ENCODE measurements at regions not wholly inside any gene's neighbourhood (a gene's known extent, or its start where the extent isn't known, plus 50 kb on each side); places are given as distances from the start of the nearest gene placed in this dataset.
A peak's percentile ranks its signal among the peaks of the same experiment; 100 is the strongest.

DNA sequence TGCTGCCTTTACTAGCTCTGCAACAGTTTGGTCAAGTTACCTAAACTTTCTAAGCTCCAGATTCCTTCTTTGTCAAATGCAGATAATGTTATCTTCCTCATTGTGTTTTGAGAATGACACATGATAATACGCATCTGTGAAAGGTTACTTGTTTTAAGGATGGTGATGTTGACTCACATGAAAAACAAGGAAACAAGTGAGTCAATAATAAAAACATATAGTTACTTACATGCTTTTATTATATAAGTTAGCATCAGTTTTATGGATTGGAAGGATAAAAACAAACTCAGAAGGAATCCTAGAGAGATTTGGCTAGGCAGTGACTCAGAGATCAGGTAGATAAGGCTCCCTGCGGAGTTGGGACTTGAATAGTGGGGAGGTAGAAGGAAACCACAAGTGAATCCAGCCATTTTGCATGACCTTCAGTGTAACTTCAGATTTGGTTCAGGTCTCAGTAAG lies 144.6 kb downstream of the LMO4 start:
- no peaks in the 10 kb centered on the region for H3K36me3 ChIP-seq (ENCODE audit: control insufficient read depth in 3 of 3, insufficient read depth in 2 of 3, low read depth in 1 of 3, low read length in 3 of 3)
- FAIRE-seq = no peak

DNA sequence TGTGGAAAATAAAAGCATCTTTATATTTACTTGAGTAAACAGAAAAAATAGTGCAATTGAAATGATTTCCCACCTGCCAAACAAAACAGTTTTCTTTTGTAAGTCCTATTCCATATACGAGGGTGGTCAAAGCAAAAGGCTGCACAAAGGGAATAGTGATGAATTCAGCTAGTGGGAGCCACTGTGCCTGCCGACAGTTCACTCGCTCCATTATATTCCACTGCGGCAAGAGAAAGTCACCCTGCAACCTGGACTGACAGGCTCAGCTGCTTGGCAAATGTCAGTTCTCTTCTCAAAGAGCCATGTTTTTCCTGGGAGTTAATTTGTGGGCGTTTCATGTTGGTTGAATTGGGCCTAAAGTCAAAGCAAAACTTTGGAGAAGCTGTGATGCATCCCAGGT lies 145.4 kb downstream of the LMO4 start:
- Histone ChIP-seq H3K36me3 (ENCODE audit: control insufficient read depth in 3 of 3, insufficient read depth in 2 of 3, low read depth in 1 of 3, low read length in 3 of 3) (no peaks in the 10 kb centered on the region), H3K9me3 (ENCODE audit: control insufficient read depth in 2 of 2, insufficient read depth in 1 of 2, low read depth in 1 of 2, low read length in 1 of 2) (no peaks in the 10 kb centered on the region), H3K27me3 (ENCODE audit: control insufficient read depth in 3 of 3, insufficient read depth in 3 of 3, low read length in 3 of 3) (no peaks in the 10 kb centered on the region), H3K4me1 (ENCODE audit: control insufficient read depth in 3 of 3, insufficient read depth in 2 of 3, low read depth in 1 of 3, low read length in 2 of 3) (no peaks in the 10 kb centered on the region), H3K27ac (ENCODE audit: low read depth in 1 of 3, low read length in 2 of 3) (no peak overlapping the region), H3K4me3 (ENCODE audit: low read depth in 1 of 3, low read length in 3 of 3) (no peak overlapping the region)
- DNase-seq (no peak), FAIRE-seq (no peak)
- 70 to 84% (median 81%) methylated on average over 5 of the region's 5 CpGs for WGBS, 3 donors

More for the DNA sequence above, 144.6 kb downstream of the LMO4 start:
- H3K27ac ChIP-seq (ENCODE audit: low read depth in 1 of 3, low read length in 2 of 3) = no peak overlapping the region
- no peaks in the 10 kb centered on the region for H3K9me3 ChIP-seq (ENCODE audit: control insufficient read depth in 2 of 2, insufficient read depth in 1 of 2, low read depth in 1 of 2, low read length in 1 of 2)
- DNase-seq = no peak
- no peaks in the 10 kb centered on the region for H3K4me1 ChIP-seq (ENCODE audit: control insufficient read depth in 3 of 3, insufficient read depth in 2 of 3, low read depth in 1 of 3, low read length in 2 of 3)
- H3K4me3 ChIP-seq (ENCODE audit: low read depth in 1 of 3, low read length in 3 of 3) = no peak overlapping the region
- 62 to 76% (median 76%) methylated on average over 2 of the region's 2 CpGs for WGBS, 3 donors
- no peaks in the 10 kb centered on the region for H3K27me3 ChIP-seq (ENCODE audit: control insufficient read depth in 3 of 3, insufficient read depth in 3 of 3, low read length in 3 of 3)

DNA sequence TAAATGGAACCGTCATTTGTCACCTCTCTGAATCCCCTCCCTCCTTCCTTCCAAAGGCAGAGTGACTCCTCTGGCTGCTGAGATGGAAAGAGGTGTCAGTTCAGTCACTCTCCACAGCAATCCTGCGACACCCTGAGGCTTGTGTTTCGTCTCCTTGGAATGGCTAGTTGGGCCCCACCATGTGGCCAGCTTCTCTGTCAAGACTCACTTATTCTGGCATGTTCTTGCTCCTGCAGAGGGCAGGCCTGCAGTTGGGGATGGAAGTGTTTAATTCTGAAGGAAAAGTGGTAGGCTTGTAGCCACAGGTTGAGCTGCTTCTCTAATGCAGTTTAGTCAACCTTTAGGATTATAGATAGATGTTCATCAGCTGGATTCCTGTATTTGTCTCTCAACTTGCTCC lies 149.6 kb downstream of the LMO4 start:
- no peak overlapping the region for H3K4me3 ChIP-seq (ENCODE audit: low read depth in 1 of 3, low read length in 3 of 3)
- peaks cover 0 to 5% of the 10 kb centered on the region in 2 donors for H3K9me3 ChIP-seq (ENCODE audit: control insufficient read depth in 2 of 2, insufficient read depth in 1 of 2, low read depth in 1 of 2, low read length in 1 of 2)
- 77 to 79% (median 79%) methylated on average over 3 of the region's 3 CpGs for WGBS, 3 donors
- no peaks in the 10 kb centered on the region for H3K4me1 ChIP-seq (ENCODE audit: control insufficient read depth in 3 of 3, insufficient read depth in 2 of 3, low read depth in 1 of 3, low read length in 2 of 3)
- DNase-seq (peak; percentile 7 to 11), FAIRE-seq (no peak)
- no peaks in the 10 kb centered on the region for H3K27me3 ChIP-seq (ENCODE audit: control insufficient read depth in 3 of 3, insufficient read depth in 3 of 3, low read length in 3 of 3)
- no peak overlapping the region for H3K27ac ChIP-seq (ENCODE audit: low read depth in 1 of 3, low read length in 2 of 3)
- no peaks in the 10 kb centered on the region for H3K36me3 ChIP-seq (ENCODE audit: control insufficient read depth in 3 of 3, insufficient read depth in 2 of 3, low read depth in 1 of 3, low read length in 3 of 3)

DNA sequence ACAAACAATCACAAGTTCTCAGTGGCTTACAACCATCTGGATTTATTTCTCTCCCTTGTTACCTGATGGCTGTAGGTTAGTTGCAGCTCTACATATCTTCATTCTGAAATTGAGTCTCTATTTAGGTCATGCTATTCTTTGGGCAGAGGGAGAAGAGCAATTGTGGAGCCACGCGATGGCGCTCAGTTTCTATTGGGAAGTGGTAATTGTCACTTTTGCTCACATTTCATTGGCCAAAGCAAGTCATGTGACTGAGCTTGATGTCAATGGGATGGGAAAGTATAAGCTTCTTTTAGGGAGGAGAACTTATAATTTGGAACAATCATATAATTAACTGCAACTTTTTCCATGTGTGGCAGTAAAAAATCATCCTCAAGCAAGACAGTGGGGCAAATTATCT lies 166.5 kb downstream of the LMO4 start:
- FAIRE-seq = no peak
- no peak overlapping the region for H3K27ac ChIP-seq (ENCODE audit: low read depth in 1 of 3, low read length in 2 of 3)
- 91 to 98% (median 93%) methylated on average over 3 of the region's 3 CpGs for WGBS, 3 donors
- peaks cover 0 to 5% of the 10 kb centered on the region in 2 donors for H3K9me3 ChIP-seq (ENCODE audit: control insufficient read depth in 2 of 2, insufficient read depth in 1 of 2, low read depth in 1 of 2, low read length in 1 of 2)
- no peak overlapping the region for H3K4me3 ChIP-seq (ENCODE audit: low read depth in 1 of 3, low read length in 3 of 3)
- H3K27me3 ChIP-seq (ENCODE audit: control insufficient read depth in 3 of 3, insufficient read depth in 3 of 3, low read length in 3 of 3) = no peaks in the 10 kb centered on the region
- DNase-seq = no peak
- no peaks in the 10 kb centered on the region for H3K4me1 ChIP-seq (ENCODE audit: control insufficient read depth in 3 of 3, insufficient read depth in 2 of 3, low read depth in 1 of 3, low read length in 2 of 3)
- H3K36me3 ChIP-seq (ENCODE audit: control insufficient read depth in 3 of 3, insufficient read depth in 2 of 3, low read depth in 1 of 3, low read length in 3 of 3) = no peaks in the 10 kb centered on the region

DNA sequence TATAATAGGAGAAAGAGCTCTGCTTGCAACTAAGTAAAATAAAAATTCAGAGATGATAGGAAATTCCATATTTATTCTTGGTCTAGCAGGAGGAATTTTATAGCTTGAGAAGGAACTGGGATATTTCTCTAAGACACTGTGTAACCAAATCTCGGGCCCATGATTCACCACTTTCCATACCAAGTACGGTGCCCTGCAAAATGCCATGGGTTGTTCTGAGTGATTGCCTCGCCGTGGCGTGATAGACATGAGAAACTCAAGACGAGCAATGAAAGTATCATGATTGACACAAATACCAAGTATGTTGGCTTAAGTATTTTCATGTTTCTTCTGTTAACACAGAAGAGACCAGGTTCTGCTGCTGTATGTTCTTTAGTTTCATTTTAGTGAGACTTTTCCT lies 167.2 kb downstream of the LMO4 start:
- FAIRE-seq = no peak
- Histone ChIP-seq H3K4me3 (ENCODE audit: low read depth in 1 of 3, low read length in 3 of 3) (no peak overlapping the region), H3K27me3 (ENCODE audit: control insufficient read depth in 3 of 3, insufficient read depth in 3 of 3, low read length in 3 of 3) (no peaks in the 10 kb centered on the region), H3K27ac (ENCODE audit: low read depth in 1 of 3, low read length in 2 of 3) (no peak overlapping the region), H3K4me1 (ENCODE audit: control insufficient read depth in 3 of 3, insufficient read depth in 2 of 3, low read depth in 1 of 3, low read length in 2 of 3) (no peaks in the 10 kb centered on the region), H3K9me3 (ENCODE audit: control insufficient read depth in 2 of 2, insufficient read depth in 1 of 2, low read depth in 1 of 2, low read length in 1 of 2) (peaks cover 0 to 5% of the 10 kb centered on the region in 2 donors), H3K36me3 (ENCODE audit: control insufficient read depth in 3 of 3, insufficient read depth in 2 of 3, low read depth in 1 of 3, low read length in 3 of 3) (no peaks in the 10 kb centered on the region)
- WGBS, 3 donors = 88 to 97% (median 93%) methylated on average over 6 of the region's 6 CpGs
- DNase-seq = no peak

DNA sequence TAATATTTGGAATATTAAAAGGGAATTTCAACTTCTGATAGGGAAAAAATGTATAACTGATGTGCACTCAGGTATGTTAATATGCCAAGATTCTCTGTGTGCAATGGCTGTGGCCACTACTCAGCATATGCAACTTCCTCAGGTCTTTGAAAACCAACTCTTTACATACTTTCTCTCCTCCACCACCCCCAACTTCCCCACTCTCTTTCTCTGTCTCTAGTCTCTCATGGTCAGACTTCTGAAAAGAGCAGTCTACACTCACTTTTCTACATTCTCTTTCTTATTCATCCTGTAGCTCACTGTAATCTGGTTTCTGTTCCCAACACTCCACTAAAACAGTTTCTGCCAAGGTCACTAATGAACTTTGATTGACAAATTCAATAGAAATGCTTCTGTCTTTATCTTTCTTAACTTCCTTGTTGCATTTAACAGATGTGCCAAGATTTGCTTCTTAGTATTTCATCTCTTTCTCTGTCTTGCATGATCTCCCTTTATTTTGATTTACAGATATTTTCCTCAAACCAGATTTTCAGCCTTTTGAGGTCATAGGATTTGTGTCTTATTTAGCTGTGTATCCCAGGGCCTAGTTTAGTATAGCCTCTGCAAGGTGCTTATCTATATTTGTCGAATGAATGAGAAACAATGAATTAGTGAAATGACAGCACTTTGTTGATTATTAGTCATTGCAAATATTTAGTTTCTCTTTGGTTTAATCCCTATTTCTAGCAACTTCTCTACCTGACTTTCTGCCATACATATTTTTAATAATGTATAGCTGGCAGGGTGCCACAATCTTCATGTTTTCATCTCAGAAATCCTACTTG lies 168.9 kb downstream of the LMO4 start:
- peak in 1 of 2 donors; percentile 33 for DNase-seq
- whole genome bisulfite sequencing, 3 donors = 13 to 65% (median 18%) methylated on average over 1 of the region's 1 CpG
- Histone ChIP-seq H3K9me3 (ENCODE audit: control insufficient read depth in 2 of 2, insufficient read depth in 1 of 2, low read depth in 1 of 2, low read length in 1 of 2) (no peaks in the 10 kb centered on the region), H3K36me3 (ENCODE audit: control insufficient read depth in 3 of 3, insufficient read depth in 2 of 3, low read depth in 1 of 3, low read length in 3 of 3) (no peaks in the 10 kb centered on the region), H3K4me1 (ENCODE audit: control insufficient read depth in 3 of 3, insufficient read depth in 2 of 3, low read depth in 1 of 3, low read length in 2 of 3) (no peaks in the 10 kb centered on the region), H3K27me3 (ENCODE audit: control insufficient read depth in 3 of 3, insufficient read depth in 3 of 3, low read length in 3 of 3) (no peaks in the 10 kb centered on the region), H3K27ac (ENCODE audit: low read depth in 1 of 3, low read length in 2 of 3) (no peak overlapping the region), H3K4me3 (ENCODE audit: low read depth in 1 of 3, low read length in 3 of 3) (no peak overlapping the region)
- FAIRE-seq = no peak

DNA sequence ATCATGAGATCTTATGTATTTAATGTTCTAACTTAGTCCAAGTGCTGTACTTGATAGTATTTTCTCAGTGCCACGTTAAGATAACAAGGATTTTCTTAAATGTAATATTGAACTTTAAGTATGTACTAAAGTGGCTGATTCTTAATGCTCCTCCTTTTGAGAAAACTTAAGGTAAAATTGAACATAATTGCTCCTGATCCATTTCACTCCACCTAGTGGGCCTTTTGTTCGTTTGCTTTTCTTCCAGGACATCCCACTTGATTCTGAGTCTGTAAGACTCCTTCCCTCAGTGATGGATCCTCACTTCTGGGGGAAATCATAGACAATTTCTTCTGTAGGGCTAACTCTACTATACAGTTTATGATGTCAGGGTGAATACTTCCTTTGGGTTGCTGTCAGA lies 173.1 kb downstream of the LMO4 start:
- DNase-seq (no peak), FAIRE-seq (no peak)
- Histone ChIP-seq H3K27ac (ENCODE audit: low read depth in 1 of 3, low read length in 2 of 3) (no peak overlapping the region), H3K27me3 (ENCODE audit: control insufficient read depth in 3 of 3, insufficient read depth in 3 of 3, low read length in 3 of 3) (no peaks in the 10 kb centered on the region), H3K4me3 (ENCODE audit: low read depth in 1 of 3, low read length in 3 of 3) (no peak overlapping the region), H3K4me1 (ENCODE audit: control insufficient read depth in 3 of 3, insufficient read depth in 2 of 3, low read depth in 1 of 3, low read length in 2 of 3) (no peaks in the 10 kb centered on the region), H3K9me3 (ENCODE audit: control insufficient read depth in 2 of 2, insufficient read depth in 1 of 2, low read depth in 1 of 2, low read length in 1 of 2) (no peaks in the 10 kb centered on the region), H3K36me3 (ENCODE audit: control insufficient read depth in 3 of 3, insufficient read depth in 2 of 3, low read depth in 1 of 3, low read length in 3 of 3) (no peaks in the 10 kb centered on the region)
- 43 to 68% (median 57%) methylated on average over 2 of the region's 2 CpGs for WGBS, 3 donors

DNA sequence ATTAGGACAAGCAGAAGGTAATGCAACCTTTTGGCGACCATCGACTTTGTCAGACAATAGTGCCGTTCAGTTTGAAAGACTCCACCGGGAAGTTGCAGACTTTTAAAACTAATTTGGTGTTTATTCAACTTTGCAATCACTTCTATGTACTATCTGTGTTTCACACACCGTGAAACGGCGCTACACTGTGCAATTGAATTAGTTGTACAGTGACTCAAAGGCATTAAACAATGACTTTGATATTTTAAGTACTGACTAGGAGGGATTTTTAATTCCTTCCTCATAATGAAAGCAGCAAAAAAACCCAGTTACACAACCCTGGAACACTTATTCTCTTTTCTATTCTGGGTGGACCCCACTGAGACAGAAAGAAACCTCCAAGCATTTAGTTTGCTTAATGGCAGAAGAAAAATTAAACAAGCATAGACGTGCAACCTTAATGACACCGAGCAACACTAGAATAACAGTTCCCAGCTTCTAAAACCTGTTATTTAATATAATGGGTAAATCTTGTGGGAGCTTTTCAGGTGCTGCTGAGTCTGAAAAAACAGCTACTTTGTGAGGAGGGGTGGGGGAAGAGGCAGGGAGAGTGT lies 176.8 kb downstream of the LMO4 start:
- H3K27ac ChIP-seq (ENCODE audit: low read depth in 1 of 3, low read length in 2 of 3) = no peak overlapping the region
- no peak for FAIRE-seq

More for the DNA sequence above, 176.8 kb downstream of the LMO4 start:
- Histone ChIP-seq H3K36me3 (ENCODE audit: control insufficient read depth in 3 of 3, insufficient read depth in 2 of 3, low read depth in 1 of 3, low read length in 3 of 3) (no peaks in the 10 kb centered on the region), H3K4me3 (ENCODE audit: low read depth in 1 of 3, low read length in 3 of 3) (no peak overlapping the region), H3K4me1 (ENCODE audit: control insufficient read depth in 3 of 3, insufficient read depth in 2 of 3, low read depth in 1 of 3, low read length in 2 of 3) (no peaks in the 10 kb centered on the region), H3K9me3 (ENCODE audit: control insufficient read depth in 2 of 2, insufficient read depth in 1 of 2, low read depth in 1 of 2, low read length in 1 of 2) (no peaks in the 10 kb centered on the region), H3K27me3 (ENCODE audit: control insufficient read depth in 3 of 3, insufficient read depth in 3 of 3, low read length in 3 of 3) (no peaks in the 10 kb centered on the region)
- no peak for DNase-seq
- WGBS, 3 donors = 69 to 76% (median 75%) methylated on average over 9 of the region's 9 CpGs

Measured in small intestine (tissue), 7 donors.